Choroid plexus epithelial cell (primary cell): ENCODE measurements at regions not wholly inside any gene's neighbourhood (a gene's known extent, or its start where the extent isn't known, plus 50 kb on each side); places are given as distances from the start of the nearest gene placed in this dataset.

Source experiments
- DNase-seq: peaks from one replicate; pipeline ENCODE4 v3.0.0-alpha.2; 2010; ENCODE audit warnings: low read depth
- H3K4me3 ChIP-seq: 2 replicates; pipeline ENCODE4 v1.5.1; 2011; ENCODE audit warnings: low read depth, mild to moderate bottlenecking, control low read depth, low read length, moderate library complexity
- TF ChIP-seq, protein P1 (sequence below): conservative IDR thresholded peaks from 2 replicates; pipeline ENCODE4 v1.5.1; 2011; ENCODE audit warnings: low read depth, mild to moderate bottlenecking, control low read depth, inconsistent platforms, low read length, moderate library complexity

DNA sequence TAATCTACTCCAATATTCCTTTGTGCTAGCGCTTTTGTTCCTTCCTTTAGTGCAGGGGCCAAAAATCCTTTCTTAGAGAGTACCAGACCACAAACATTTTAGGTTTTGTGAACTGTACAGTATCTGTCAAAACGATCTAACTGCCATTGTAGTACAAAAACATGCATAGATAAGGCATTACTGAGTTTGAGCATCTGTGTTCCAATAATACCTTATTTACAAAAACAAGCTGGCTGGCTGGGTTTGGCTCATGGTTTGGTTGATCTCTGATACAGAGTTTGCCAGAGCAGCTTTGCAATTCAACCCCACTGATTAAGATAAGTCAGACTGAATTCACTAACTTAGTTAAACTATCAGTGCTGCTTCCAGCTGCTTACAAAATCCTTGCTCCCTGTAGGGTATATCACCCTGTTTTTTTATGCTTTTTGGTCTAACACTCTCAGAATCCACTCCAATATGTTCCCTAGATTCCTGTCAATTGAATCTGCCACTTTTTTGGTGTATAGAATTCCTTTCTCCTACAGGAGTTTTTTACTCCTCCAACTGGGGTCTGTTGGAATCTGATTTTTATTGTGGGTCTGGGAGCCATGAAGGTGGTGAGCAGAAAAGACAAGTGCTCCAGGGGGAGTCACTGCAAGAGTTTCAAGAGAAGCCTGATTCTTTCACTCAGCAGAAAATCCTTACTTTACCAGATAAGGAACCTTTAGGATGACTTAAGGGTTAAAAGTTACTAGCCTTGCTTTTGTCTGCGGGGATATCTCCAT, 1399.4 kb downstream of the EFNB2 start:
- peak; percentile 10 for DNase-seq
- no peak overlapping the region for H3K4me3 ChIP-seq
- TF ChIP-seq, protein P1, sequence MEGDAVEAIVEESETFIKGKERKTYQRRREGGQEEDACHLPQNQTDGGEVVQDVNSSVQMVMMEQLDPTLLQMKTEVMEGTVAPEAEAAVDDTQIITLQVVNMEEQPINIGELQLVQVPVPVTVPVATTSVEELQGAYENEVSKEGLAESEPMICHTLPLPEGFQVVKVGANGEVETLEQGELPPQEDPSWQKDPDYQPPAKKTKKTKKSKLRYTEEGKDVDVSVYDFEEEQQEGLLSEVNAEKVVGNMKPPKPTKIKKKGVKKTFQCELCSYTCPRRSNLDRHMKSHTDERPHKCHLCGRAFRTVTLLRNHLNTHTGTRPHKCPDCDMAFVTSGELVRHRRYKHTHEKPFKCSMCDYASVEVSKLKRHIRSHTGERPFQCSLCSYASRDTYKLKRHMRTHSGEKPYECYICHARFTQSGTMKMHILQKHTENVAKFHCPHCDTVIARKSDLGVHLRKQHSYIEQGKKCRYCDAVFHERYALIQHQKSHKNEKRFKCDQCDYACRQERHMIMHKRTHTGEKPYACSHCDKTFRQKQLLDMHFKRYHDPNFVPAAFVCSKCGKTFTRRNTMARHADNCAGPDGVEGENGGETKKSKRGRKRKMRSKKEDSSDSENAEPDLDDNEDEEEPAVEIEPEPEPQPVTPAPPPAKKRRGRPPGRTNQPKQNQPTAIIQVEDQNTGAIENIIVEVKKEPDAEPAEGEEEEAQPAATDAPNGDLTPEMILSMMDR = no peak

DNA sequence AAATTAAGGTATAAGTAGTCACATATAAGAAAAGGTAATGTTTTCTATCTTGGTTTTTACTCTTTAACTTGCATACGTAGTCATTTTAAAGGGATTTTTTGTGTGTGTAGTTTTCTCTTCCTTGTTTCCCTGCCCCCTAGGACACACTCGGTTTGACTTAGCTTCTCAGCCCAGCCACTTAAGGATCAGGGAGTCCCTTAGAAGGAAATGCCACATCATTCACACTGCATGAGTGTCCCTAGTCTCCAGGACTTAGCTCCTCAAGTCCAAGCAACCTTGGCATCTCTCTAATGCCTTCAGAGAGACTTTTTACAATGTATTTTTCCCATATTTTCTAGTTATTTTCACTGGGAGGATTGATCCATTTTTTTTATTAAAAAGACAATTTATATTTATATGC, 1407.7 kb downstream of the EFNB2 start:
- no peak overlapping the region for H3K4me3 ChIP-seq
- TF ChIP-seq, protein P1 = no peak
- no peak for DNase-seq

DNA sequence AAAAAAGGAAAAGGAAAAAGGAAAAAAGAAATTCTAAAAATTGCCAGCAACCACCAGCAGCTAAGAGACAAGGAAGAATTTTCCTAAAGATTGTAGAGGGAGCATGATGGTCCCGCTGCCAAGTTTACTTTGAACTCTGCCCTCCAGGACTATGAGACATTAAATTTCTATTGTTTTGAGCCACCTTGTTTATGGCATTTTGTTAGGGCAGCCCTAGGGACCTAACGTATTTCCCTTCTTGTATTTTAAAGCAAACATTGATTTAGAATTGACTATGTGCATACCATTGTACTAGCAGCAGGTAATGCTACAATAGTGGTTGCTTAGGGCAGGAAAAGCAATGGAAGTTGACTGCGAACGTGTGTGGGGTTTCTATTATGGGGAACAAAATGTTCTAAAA, 1414.2 kb downstream of the EFNB2 start:
- DNase-seq = no peak
- TF ChIP-seq, protein P1 = no peak
- H3K4me3 ChIP-seq = no peak overlapping the region

DNA sequence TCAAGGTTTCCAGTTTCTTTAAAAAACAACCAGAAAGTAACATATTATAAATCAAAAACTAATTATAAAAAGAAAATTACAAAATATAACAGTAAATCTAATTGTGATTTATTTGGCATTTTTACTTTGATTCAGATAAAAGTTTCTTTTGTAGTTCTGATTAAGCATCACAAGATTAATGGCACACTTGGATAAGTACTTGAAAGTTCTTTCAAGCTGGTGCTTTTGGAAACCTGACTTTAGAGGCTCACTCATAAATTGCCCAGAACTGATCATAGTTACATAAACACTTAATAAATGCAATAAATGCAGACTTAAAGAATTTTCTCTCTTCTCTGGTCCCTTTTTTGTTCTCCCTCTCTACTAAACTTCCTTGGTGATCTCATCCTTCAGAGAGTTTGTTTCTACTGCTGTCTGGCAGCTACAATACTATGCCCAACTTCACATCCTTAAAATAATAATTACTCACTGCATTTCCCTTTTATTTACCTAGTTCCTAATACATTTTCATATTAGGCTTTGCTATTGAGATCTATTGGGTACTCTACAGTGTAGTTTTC, 1417.0 kb downstream of the EFNB2 start:
- TF ChIP-seq, protein P1 = no peak
- H3K4me3 ChIP-seq = no peak overlapping the region
- no peak for DNase-seq

DNA sequence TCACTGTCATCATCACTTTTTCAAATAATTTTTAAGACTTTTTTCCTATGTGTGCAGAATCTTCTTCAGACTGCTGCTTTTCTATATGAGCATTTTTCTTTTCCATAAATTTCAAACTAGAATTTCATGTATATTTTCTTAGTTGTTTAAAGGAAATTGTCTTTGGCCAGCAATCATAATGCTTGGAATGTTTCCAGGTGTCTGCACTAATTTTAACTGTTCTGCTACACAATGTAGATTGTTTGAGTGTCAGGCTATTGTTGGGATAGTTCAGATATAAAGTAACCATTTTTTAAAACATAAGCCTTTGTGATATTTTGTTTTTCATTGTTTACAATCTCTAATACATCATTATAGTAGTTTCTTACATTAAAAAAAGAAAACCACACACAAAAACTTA, 1418.5 kb downstream of the EFNB2 start:
- DNase-seq = peak; percentile 2
- no peak overlapping the region for H3K4me3 ChIP-seq
- TF ChIP-seq, protein P1 = no peak

DNA sequence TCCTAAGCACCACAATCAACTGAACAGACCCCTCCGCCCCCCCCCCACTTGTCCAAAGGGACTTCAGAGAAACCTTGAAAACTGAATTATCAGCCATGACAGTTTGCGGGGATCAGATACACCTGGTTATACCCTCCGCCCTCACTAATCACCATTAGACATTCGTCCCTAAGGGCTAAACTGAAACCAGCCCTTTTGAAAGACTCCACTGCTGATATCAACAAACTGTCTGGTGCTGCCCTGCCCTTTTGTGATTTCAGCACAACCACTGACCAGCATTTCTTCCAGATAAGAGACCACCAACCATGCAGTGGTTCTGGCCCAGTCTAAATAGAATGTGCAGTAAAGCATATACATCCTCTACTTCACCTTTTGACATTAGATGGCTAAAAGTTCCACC, 1422.9 kb downstream of the EFNB2 start:
- no peak for DNase-seq
- no peak overlapping the region for H3K4me3 ChIP-seq
- TF ChIP-seq, protein P1 = no peak

DNA sequence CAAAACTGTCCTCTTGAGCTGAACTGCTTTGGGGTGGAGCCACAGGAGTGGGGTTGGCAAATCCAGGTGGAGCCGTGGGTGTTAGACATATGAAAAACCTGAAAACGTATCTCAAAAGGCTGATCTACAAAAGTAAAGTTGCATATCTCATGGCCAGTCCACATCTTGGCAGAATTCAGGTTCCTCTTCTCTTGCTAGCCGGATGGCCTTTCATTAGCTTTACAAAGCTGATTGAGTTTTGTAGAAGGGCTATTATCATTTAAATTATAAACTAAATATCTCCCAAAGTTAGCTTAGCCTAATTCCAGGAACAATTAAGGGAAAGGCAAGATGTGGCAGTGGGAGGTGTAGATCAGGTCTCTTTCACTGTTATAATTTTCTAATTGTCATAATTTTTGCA, 1427.7 kb downstream of the EFNB2 start:
- no peak for DNase-seq
- TF ChIP-seq, protein P1 = no peak
- H3K4me3 ChIP-seq = no peak overlapping the region
